Testis (tissue), 2 donors: ENCODE measurements at regions not wholly inside any gene's neighbourhood (a gene's known extent, or its start where the extent isn't known, plus 50 kb on each side); places are given as distances from the start of the nearest gene placed in this dataset.

Experiments
- DNase-seq: peaks from one replicate; pipeline ENCODE4 v3.0.0-alpha.2; 2019
- H3K27ac ChIP-seq, 2 donors: fragments of 200-600 bp; sonication (generic); one replicate each; pipeline ENCODE4 v1.5.1; 2019
- H3K27me3 ChIP-seq: fragments of 200-600 bp; sonication (generic); one replicate; pipeline ENCODE4 v1.5.1; 2019
- H3K36me3 ChIP-seq: fragments of 200-600 bp; sonication (generic); one replicate; pipeline ENCODE4 v1.5.1; 2017; ENCODE audit warnings: low read depth; ENCODE audit errors: missing control alignments
- H3K4me1 ChIP-seq: fragments of 200-600 bp; sonication (generic); one replicate; pipeline ENCODE4 v1.5.1; 2019
- H3K4me3 ChIP-seq, 2 donors: fragments of 200-600 bp; sonication (generic); one replicate each; pipeline ENCODE4 v1.5.1; 2017 to 2019
- H3K9me3 ChIP-seq: fragments of 200-600 bp; sonication (generic); one replicate; pipeline ENCODE4 v1.5.1; 2017
- POLR2A ChIP-seq: fragments of 450-650 bp; IDR thresholded peaks from one replicate; pipeline ENCODE4 v1.6.1; 2017; ENCODE audit warnings: antibody characterized with exemption, mild to moderate bottlenecking, moderate library complexity
- WGBS, 2 donors: methylation state at CpG; one replicate each; pipeline ENCODE4 v1.1.5; 2018; 5-methylcytosine and 5-hydroxymethylcytosine counted together
- intact Hi-C: fragments of 100-400 bp; cut with DNase I; formaldehyde crosslinking; loops from one replicate; pipeline ENCODE4 v1.15.1; 2023; ENCODE audit warnings: low total_unique reads
- TF ChIP-seq, protein P1 (sequence below), 3 experiments: fragments of 450-650 bp in 2 of 3; fragments of 200-600 bp in 1 of 3; sonication (generic) in 1 of 3; IDR thresholded peaks; one replicate each; pipeline ENCODE4 v1.5.1; 2016 to 2019; ENCODE audit warnings: antibody characterized with exemption in 3 of 3, mild to moderate bottlenecking in 2 of 3, moderate library complexity in 1 of 3

DNA sequence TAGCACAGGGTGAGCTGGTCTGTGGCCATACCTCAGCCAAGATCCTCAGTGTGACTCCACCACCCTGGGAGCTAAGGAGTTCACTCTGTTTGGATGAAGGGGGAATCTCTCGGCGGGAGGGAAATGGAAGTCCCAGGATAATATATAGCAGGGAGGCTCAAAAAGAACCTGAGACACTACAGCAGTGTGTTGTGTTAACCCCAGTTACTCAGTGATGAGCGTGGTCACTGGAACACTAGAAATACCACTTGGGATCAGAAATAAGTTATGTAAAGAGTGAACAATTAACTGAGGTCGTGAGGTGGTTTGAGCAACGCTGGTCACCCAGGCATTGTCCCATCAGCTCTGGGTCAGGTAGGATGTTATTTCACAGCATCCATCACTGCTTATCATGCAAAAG, 59.3 kb upstream of the ADAMTS16 start:
- Histone ChIP-seq H3K27ac (no peak overlapping the region), H3K36me3 (no peaks in the 10 kb centered on the region), H3K27me3 (no peaks in the 10 kb centered on the region), H3K4me1 (no peaks in the 10 kb centered on the region), H3K4me3 (no peak overlapping the region), H3K9me3 (no peaks in the 10 kb centered on the region)
- intact Hi-C loops: no loop called here
- TF ChIP-seq, protein P1, sequence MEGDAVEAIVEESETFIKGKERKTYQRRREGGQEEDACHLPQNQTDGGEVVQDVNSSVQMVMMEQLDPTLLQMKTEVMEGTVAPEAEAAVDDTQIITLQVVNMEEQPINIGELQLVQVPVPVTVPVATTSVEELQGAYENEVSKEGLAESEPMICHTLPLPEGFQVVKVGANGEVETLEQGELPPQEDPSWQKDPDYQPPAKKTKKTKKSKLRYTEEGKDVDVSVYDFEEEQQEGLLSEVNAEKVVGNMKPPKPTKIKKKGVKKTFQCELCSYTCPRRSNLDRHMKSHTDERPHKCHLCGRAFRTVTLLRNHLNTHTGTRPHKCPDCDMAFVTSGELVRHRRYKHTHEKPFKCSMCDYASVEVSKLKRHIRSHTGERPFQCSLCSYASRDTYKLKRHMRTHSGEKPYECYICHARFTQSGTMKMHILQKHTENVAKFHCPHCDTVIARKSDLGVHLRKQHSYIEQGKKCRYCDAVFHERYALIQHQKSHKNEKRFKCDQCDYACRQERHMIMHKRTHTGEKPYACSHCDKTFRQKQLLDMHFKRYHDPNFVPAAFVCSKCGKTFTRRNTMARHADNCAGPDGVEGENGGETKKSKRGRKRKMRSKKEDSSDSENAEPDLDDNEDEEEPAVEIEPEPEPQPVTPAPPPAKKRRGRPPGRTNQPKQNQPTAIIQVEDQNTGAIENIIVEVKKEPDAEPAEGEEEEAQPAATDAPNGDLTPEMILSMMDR (IDR thresholded peaks at IDR 0.05): no peak
- TF ChIP-seq POLR2A: no peak
- DNase-seq: no peak
- WGBS, 2 donors: 71 to 80% methylated on average over 5 of the region's 5 CpGs

DNA sequence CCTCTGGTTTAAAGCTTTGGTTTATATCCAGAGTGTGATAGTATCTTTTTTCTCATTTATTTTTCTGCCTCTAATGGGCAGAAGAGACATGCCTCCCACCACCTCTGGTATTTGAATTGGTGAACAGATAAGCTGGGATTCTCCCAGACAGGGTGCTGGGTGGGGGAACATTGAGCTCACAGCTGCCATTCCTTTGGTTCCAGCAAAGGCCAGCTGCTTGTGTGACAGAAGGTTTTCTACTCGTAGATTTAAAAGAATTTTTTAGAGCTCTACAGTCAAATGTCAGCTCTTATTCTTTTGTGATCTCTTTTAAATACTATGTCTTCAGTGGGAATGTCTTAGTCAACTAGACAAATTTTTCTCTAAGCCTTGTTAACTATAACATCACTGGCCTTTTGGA, 54.7 kb upstream of the ADAMTS16 start:
- WGBS, 2 donors: 27 to 32% methylated on average over 1 of the region's 1 CpG
- H3K36me3 ChIP-seq: no peaks in the 10 kb centered on the region
- intact Hi-C loops: no loop called here
- no peak for DNase-seq
- no peak overlapping the region for H3K27ac ChIP-seq
- H3K4me3 ChIP-seq: no peak overlapping the region
- H3K27me3 ChIP-seq: no peaks in the 10 kb centered on the region
- no peak for TF ChIP-seq POLR2A
- TF ChIP-seq, protein P1 (IDR thresholded peaks at IDR 0.05): no peak
- no peaks in the 10 kb centered on the region for H3K4me1 ChIP-seq
- no peaks in the 10 kb centered on the region for H3K9me3 ChIP-seq

DNA sequence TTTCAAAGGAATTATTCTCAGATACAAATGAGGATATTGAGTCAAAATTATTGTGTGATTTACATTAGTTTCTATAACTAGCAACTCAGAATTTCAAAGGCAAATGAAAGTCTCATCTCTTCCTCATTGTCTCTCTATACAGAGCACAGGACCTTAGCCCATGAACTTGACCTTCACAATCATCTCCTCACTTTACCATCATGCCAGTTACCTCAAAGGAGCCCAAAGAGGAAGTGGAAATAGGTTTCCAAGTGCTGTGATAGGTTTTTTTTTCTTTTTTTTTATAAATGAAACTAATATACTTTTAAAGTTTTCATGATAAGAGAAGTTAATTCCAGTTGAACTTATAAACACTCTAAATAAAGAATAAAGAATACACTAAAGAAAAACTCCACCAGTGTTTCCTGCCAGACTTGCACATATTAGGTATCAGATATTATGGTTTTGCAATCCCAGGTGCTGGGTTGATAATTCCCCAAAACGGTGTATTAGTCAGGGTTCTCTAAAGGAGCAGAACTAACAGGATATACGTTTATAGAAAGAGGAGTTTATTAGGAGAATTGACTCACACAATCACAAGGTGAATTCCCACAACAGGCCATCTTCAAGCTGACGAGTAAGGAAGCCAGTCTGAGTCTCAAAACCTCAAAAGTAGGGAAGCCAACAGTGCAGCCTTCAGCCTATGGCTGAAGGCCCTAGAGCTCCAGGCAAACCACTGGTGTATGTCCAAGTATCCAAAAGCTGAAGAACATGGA, 50.1 kb upstream of the ADAMTS16 start:
- Histone ChIP-seq H3K4me1 (no peaks in the 10 kb centered on the region), H3K27ac (no peak overlapping the region), H3K9me3 (no peaks in the 10 kb centered on the region), H3K36me3 (no peaks in the 10 kb centered on the region), H3K27me3 (no peaks in the 10 kb centered on the region), H3K4me3 (no peak overlapping the region)
- WGBS, 2 donors: 90% methylated on average over 3 of the region's 3 CpGs
- TF ChIP-seq, protein P1 (IDR thresholded peaks at IDR 0.05): no peak
- DNase-seq: no peak
- intact Hi-C loops: no loop called here
